Activated naive CD8-positive, alpha-beta T cell treated with anti-CD3 and anti-CD28 coated beads for 36 hours (primary cell): ENCODE measurements at regions not wholly inside any gene's neighbourhood (a gene's known extent, or its start where the extent isn't known, plus 50 kb on each side); places are given as distances from the start of the nearest gene placed in this dataset.
"Not testable (repeated sequence)": the region's sequence is repeated elsewhere in the genome, so short reads cannot be mapped to it uniquely, and the experiment has no call there.

Experiments used
- DNase-seq: peaks from one replicate; pipeline ENCODE4 v3.0.0; 2021
- H3K27ac Mint-ChIP-seq: one replicate; pipeline ENCODE4 v1.8.0; 2022; ENCODE audit warnings: mild to moderate bottlenecking, moderate library complexity, mixed read lengths
- H3K27me3 Mint-ChIP-seq: one replicate; pipeline ENCODE4 v1.8.0; 2022; ENCODE audit warnings: mild to moderate bottlenecking, mixed read lengths
- H3K36me3 Mint-ChIP-seq: one replicate; pipeline ENCODE4 v1.8.0; 2021; ENCODE audit warnings: mild to moderate bottlenecking, mixed read lengths
- H3K4me1 Mint-ChIP-seq: one replicate; pipeline ENCODE4 v1.8.0; 2021; ENCODE audit warnings: mixed read lengths
- H3K4me3 Mint-ChIP-seq: one replicate; pipeline ENCODE4 v1.8.0; 2022; ENCODE audit warnings: mild to moderate bottlenecking, moderate library complexity, mixed read lengths
- H3K9me3 Mint-ChIP-seq: one replicate; pipeline ENCODE4 v1.8.0; 2022; ENCODE audit warnings: mixed read lengths

GRCh38 chr13:65336087-65336749 lies 1893.9 kb downstream of the PCDH9 start:
- no peaks in the 10 kb centered on the region for H3K4me1 Mint-ChIP-seq
- no peak overlapping the region for H3K27ac Mint-ChIP-seq
- no peaks in the 10 kb centered on the region for H3K36me3 Mint-ChIP-seq
- no peaks in the 10 kb centered on the region for H3K9me3 Mint-ChIP-seq
- H3K4me3 Mint-ChIP-seq, result no peak overlapping the region
- no peaks in the 10 kb centered on the region for H3K27me3 Mint-ChIP-seq
- no peak for DNase-seq

- H3K27ac Mint-ChIP-seq, result no peak overlapping the region
- H3K4me1 Mint-ChIP-seq, result no peaks in the 10 kb centered on the region
- no peak overlapping the region for H3K4me3 Mint-ChIP-seq
- H3K36me3 Mint-ChIP-seq, result no peaks in the 10 kb centered on the region
- no peak for DNase-seq
- no peaks in the 10 kb centered on the region for H3K27me3 Mint-ChIP-seq
- H3K9me3 Mint-ChIP-seq, result peaks cover 3% of the 10 kb centered on the region
Measured at GRCh38 chr13:65330691-65331090, 1899.4 kb downstream of the PCDH9 start.

- no peaks in the 10 kb centered on the region for H3K36me3 Mint-ChIP-seq
- peaks cover 3% of the 10 kb centered on the region for H3K9me3 Mint-ChIP-seq
- no peak overlapping the region for H3K4me3 Mint-ChIP-seq
- H3K4me1 Mint-ChIP-seq, result no peaks in the 10 kb centered on the region
- no peaks in the 10 kb centered on the region for H3K27me3 Mint-ChIP-seq
- no peak overlapping the region for H3K27ac Mint-ChIP-seq
- no peak for DNase-seq
Measured at GRCh38 chr13:65330287-65330686, 1899.8 kb downstream of the PCDH9 start.

GRCh38 chr13:65323192-65323591 lies 1906.9 kb downstream of the PCDH9 start:
- H3K27ac Mint-ChIP-seq, H3K9me3 Mint-ChIP-seq, H3K4me1 Mint-ChIP-seq, DNase-seq, H3K4me3 Mint-ChIP-seq, H3K27me3 Mint-ChIP-seq, H3K36me3 Mint-ChIP-seq: not testable (repeated sequence)

- not testable (repeated sequence) for H3K27me3 Mint-ChIP-seq, H3K27ac Mint-ChIP-seq, H3K36me3 Mint-ChIP-seq, H3K4me3 Mint-ChIP-seq, DNase-seq, H3K4me1 Mint-ChIP-seq, H3K9me3 Mint-ChIP-seq
Measured at GRCh38 chr13:65321423-65321822, 1908.7 kb downstream of the PCDH9 start.

GRCh38 chr13:65314008-65314407 lies 1916.1 kb downstream of the PCDH9 start:
- H3K9me3 Mint-ChIP-seq, result peaks cover 9% of the 10 kb centered on the region
- no peak for DNase-seq
- H3K4me3 Mint-ChIP-seq, result no peak overlapping the region
- no peak overlapping the region for H3K27ac Mint-ChIP-seq
- no peaks in the 10 kb centered on the region for H3K4me1 Mint-ChIP-seq
- H3K36me3 Mint-ChIP-seq, result no peaks in the 10 kb centered on the region
- no peaks in the 10 kb centered on the region for H3K27me3 Mint-ChIP-seq

GRCh38 chr13:65310663-65311328 lies 1919.3 kb downstream of the PCDH9 start:
- H3K27me3 Mint-ChIP-seq, result no peaks in the 10 kb centered on the region
- H3K27ac Mint-ChIP-seq, result no peak overlapping the region
- no peaks in the 10 kb centered on the region for H3K36me3 Mint-ChIP-seq
- H3K9me3 Mint-ChIP-seq, result peaks cover 9% of the 10 kb centered on the region
- H3K4me3 Mint-ChIP-seq, result no peak overlapping the region
- H3K4me1 Mint-ChIP-seq, result no peaks in the 10 kb centered on the region
- DNase-seq, result no peak

- no peaks in the 10 kb centered on the region for H3K36me3 Mint-ChIP-seq
- no peaks in the 10 kb centered on the region for H3K4me1 Mint-ChIP-seq
- no peak for DNase-seq
- H3K4me3 Mint-ChIP-seq, result no peak overlapping the region
- no peak overlapping the region for H3K27ac Mint-ChIP-seq
- no peaks in the 10 kb centered on the region for H3K27me3 Mint-ChIP-seq
- peaks cover 9% of the 10 kb centered on the region for H3K9me3 Mint-ChIP-seq
Measured at GRCh38 chr13:65309906-65310305, 1920.2 kb downstream of the PCDH9 start.

GRCh38 chr13:65308729-65309128 lies 1921.4 kb downstream of the PCDH9 start:
- not testable (repeated sequence) for DNase-seq, H3K9me3 Mint-ChIP-seq, H3K27me3 Mint-ChIP-seq, H3K36me3 Mint-ChIP-seq, H3K4me3 Mint-ChIP-seq, H3K27ac Mint-ChIP-seq, H3K4me1 Mint-ChIP-seq

GRCh38 chr13:65307056-65307455 lies 1923.1 kb downstream of the PCDH9 start:
- no peaks in the 10 kb centered on the region for H3K27me3 Mint-ChIP-seq
- peaks cover 6% of the 10 kb centered on the region for H3K9me3 Mint-ChIP-seq
- no peaks in the 10 kb centered on the region for H3K4me1 Mint-ChIP-seq
- no peak for DNase-seq
- H3K36me3 Mint-ChIP-seq, result no peaks in the 10 kb centered on the region
- H3K4me3 Mint-ChIP-seq, result no peak overlapping the region
- H3K27ac Mint-ChIP-seq, result no peak overlapping the region

- Mint-ChIP-seq H3K27me3 (no peaks in the 10 kb centered on the region), H3K4me1 (no peaks in the 10 kb centered on the region), H3K9me3 (no peaks in the 10 kb centered on the region), H3K4me3 (no peak overlapping the region), H3K27ac (no peak overlapping the region), H3K36me3 (no peaks in the 10 kb centered on the region)
- no peak for DNase-seq
Measured at GRCh38 chr13:65302691-65303090, 1927.4 kb downstream of the PCDH9 start.

- H3K9me3 Mint-ChIP-seq, result no peaks in the 10 kb centered on the region
- DNase-seq, result no peak
- no peaks in the 10 kb centered on the region for H3K27me3 Mint-ChIP-seq
- H3K4me3 Mint-ChIP-seq, result no peak overlapping the region
- H3K27ac Mint-ChIP-seq, result no peak overlapping the region
- H3K36me3 Mint-ChIP-seq, result no peaks in the 10 kb centered on the region
- no peaks in the 10 kb centered on the region for H3K4me1 Mint-ChIP-seq
Measured at GRCh38 chr13:65301506-65301905, 1928.6 kb downstream of the PCDH9 start.

GRCh38 chr13:65300220-65300619 lies 1929.9 kb downstream of the PCDH9 start:
- no peaks in the 10 kb centered on the region for H3K9me3 Mint-ChIP-seq
- DNase-seq, result no peak
- H3K36me3 Mint-ChIP-seq, result no peaks in the 10 kb centered on the region
- no peaks in the 10 kb centered on the region for H3K4me1 Mint-ChIP-seq
- no peak overlapping the region for H3K4me3 Mint-ChIP-seq
- H3K27ac Mint-ChIP-seq, result no peak overlapping the region
- H3K27me3 Mint-ChIP-seq, result no peaks in the 10 kb centered on the region

- no peak overlapping the region for H3K4me3 Mint-ChIP-seq
- no peaks in the 10 kb centered on the region for H3K27me3 Mint-ChIP-seq
- no peak for DNase-seq
- H3K27ac Mint-ChIP-seq, result no peak overlapping the region
- peaks cover 2% of the 10 kb centered on the region for H3K9me3 Mint-ChIP-seq
- no peaks in the 10 kb centered on the region for H3K36me3 Mint-ChIP-seq
- no peaks in the 10 kb centered on the region for H3K4me1 Mint-ChIP-seq
Measured at GRCh38 chr13:65293530-65294198, 1936.5 kb downstream of the PCDH9 start.

- H3K27me3 Mint-ChIP-seq, result no peaks in the 10 kb centered on the region
- no peak for DNase-seq
- H3K27ac Mint-ChIP-seq, result no peak overlapping the region
- no peaks in the 10 kb centered on the region for H3K4me1 Mint-ChIP-seq
- no peak overlapping the region for H3K4me3 Mint-ChIP-seq
- peaks cover 2% of the 10 kb centered on the region for H3K9me3 Mint-ChIP-seq
- no peaks in the 10 kb centered on the region for H3K36me3 Mint-ChIP-seq
Measured at GRCh38 chr13:65292488-65292901, 1937.6 kb downstream of the PCDH9 start.

- H3K9me3 Mint-ChIP-seq, result peaks cover 4% of the 10 kb centered on the region
- no peaks in the 10 kb centered on the region for H3K4me1 Mint-ChIP-seq
- no peak overlapping the region for H3K27ac Mint-ChIP-seq
- DNase-seq, result no peak
- H3K36me3 Mint-ChIP-seq, result no peaks in the 10 kb centered on the region
- no peaks in the 10 kb centered on the region for H3K27me3 Mint-ChIP-seq
- no peak overlapping the region for H3K4me3 Mint-ChIP-seq
Measured at GRCh38 chr13:65287405-65287804, 1942.7 kb downstream of the PCDH9 start.
